ENCODE measurements at regions not wholly inside any gene's neighbourhood (a gene's known extent, or its start where the extent isn't known, plus 50 kb on each side); places are given as distances from the start of the nearest gene placed in this dataset.

DNA sequence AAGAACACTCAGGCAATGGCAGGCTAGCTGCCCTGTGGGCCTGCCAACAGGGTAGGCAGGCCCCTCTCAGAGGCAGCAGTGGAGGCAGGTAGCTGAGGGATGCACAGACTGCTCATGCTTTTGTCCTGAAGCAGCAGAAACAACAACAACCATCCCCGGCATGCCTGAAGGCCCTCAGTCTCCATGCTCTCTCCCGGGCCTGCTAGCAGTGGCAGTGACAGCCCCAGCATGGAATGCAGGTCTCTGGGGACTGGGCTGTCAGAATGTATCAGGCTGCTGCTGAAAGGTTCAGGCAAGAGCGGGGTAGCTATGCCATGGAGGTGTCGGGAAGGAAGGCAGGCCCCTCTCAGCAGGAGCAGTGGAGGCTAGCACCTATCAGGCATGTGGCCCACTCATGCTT lies 209.8 kb downstream of the KCNJ3 start:
- H2AFZ ChIP-seq (ENCODE audit: low read depth, low read length), result no peak overlapping the region
- no peak overlapping the region for H3K9ac ChIP-seq (ENCODE audit: low read length)
- Mint-ChIP-seq H3K36me3 (ENCODE audit: low read depth, unreplicated experiment) (no peaks in the 10 kb centered on the region), H3K4me1 (ENCODE audit: low read depth, unreplicated experiment) (no peaks in the 10 kb centered on the region), H3K9me3 (ENCODE audit: unreplicated experiment) (no peaks in the 10 kb centered on the region), H3K27ac (ENCODE audit: unreplicated experiment) (no peak overlapping the region), H3K4me3 (ENCODE audit: unreplicated experiment) (no peak overlapping the region), H3K27me3 (ENCODE audit: low read depth, unreplicated experiment) (no peaks in the 10 kb centered on the region)
- no peak for FAIRE-seq
- no peak overlapping the region for H3K4me3 ChIP-seq (ENCODE audit: insufficient read depth, low read depth, low read length)
- no peak for DNase-seq (ENCODE audit: low read depth)
- H3K9me3 ChIP-seq (ENCODE audit: insufficient read depth, low read depth, low read length), result no peaks in the 10 kb centered on the region
- H3K4me1 ChIP-seq (ENCODE audit: insufficient read depth, low read length), result no peaks in the 10 kb centered on the region
- H3K4me2 ChIP-seq (ENCODE audit: low read length), result no peak overlapping the region
- H3K27me3 ChIP-seq (ENCODE audit: insufficient read depth, low read length), result no peaks in the 10 kb centered on the region
- no peak for TF ChIP-seq EZH2 (IDR thresholded peaks at IDR 0.05; ENCODE audit: insufficient read depth, low read length)
- TF ChIP-seq, protein P1, sequence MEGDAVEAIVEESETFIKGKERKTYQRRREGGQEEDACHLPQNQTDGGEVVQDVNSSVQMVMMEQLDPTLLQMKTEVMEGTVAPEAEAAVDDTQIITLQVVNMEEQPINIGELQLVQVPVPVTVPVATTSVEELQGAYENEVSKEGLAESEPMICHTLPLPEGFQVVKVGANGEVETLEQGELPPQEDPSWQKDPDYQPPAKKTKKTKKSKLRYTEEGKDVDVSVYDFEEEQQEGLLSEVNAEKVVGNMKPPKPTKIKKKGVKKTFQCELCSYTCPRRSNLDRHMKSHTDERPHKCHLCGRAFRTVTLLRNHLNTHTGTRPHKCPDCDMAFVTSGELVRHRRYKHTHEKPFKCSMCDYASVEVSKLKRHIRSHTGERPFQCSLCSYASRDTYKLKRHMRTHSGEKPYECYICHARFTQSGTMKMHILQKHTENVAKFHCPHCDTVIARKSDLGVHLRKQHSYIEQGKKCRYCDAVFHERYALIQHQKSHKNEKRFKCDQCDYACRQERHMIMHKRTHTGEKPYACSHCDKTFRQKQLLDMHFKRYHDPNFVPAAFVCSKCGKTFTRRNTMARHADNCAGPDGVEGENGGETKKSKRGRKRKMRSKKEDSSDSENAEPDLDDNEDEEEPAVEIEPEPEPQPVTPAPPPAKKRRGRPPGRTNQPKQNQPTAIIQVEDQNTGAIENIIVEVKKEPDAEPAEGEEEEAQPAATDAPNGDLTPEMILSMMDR (IDR thresholded peaks at IDR 0.05; ENCODE audit: insufficient read depth, low read depth, low read length), result no peak
- no peaks in the 10 kb centered on the region for H4K20me1 ChIP-seq (ENCODE audit: insufficient read depth, low read length)
- H3K27ac ChIP-seq (ENCODE audit: low read depth, low read length), result no peak overlapping the region
- H3K36me3 ChIP-seq (ENCODE audit: insufficient read depth, low read length), result no peaks in the 10 kb centered on the region
- H3K79me2 ChIP-seq (ENCODE audit: insufficient read depth, low read length), result no peaks in the 10 kb centered on the region

Data from astrocyte (in vitro differentiated cells and primary cell).